HL-60/S4 treated with retinoic acid at 250 ng/mL for 4 days and 3 days (cell line): ENCODE measurements at regions not wholly inside any gene's neighbourhood (a gene's known extent, or its start where the extent isn't known, plus 50 kb on each side); places are given as distances from the start of the nearest gene placed in this dataset.

Source experiments
- in situ Hi-C: fragments of 300-500 bp; cut with MboI; formaldehyde crosslinking; loops from 2 replicates; pipeline ENCODE4 v1.7.0; 2022; ENCODE audit warnings: low sequenced_read_pairs

DNA sequence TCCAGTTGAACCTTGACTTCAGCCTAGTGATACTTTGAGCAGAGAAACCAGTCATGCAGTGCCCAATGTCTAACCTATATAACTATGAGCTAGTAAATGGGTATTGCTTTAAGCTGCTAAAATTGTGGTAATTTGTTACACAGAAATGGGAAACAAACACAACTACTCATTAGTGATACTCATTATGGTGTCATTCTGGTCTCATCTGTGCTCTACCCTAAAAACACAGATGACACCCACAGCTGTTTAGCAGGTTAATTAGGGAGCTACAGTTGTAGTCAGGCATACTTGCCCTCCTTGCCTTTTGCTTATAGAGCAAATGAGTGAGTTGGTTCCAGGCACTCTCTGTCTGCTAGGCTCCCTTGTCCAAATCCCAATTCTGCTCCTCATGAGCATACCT lies 50.0 kb upstream of the ATF7IP start:
- in situ Hi-C loops, result no loop called here
